ENCODE measurements at regions not wholly inside any gene's neighbourhood (a gene's known extent, or its start where the extent isn't known, plus 50 kb on each side); places are given as distances from the start of the nearest gene placed in this dataset.

DNA sequence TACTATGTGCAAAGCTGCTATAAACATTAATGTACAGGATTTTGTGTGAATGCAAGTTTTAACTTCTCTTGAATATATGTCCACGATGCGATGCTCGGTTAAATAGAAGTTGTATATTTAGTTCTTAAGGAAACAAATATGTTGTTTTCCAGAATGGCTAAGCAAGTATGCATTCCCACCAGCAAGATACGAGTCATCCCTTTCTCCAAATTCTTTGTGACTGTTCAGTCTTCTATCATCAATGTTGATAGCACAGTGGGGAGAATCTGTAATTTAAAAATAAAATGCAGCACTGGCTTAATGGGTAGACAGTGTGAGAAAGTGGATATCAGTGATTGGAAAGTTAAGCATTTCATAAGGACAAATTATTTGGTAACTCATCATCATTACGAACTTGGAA is 1340.8 kb downstream of the PCDH9 start:
- Histone ChIP-seq H2BK5ac (ENCODE audit: insufficient read length, low read length) (no peak overlapping the region), H3K79me2 (ENCODE audit: insufficient read depth, low read length) (no peaks in the 10 kb centered on the region), H2BK20ac (ENCODE audit: low read depth, low read length, poor library complexity, severe bottlenecking) (no peak overlapping the region), H3K23me2 (ENCODE audit: insufficient read length, low read depth, low read length, poor library complexity, severe bottlenecking) (no peaks in the 10 kb centered on the region), H3K4me1 (ENCODE audit: insufficient read depth, low read length) (no peaks in the 10 kb centered on the region), H2BK12ac (ENCODE audit: insufficient read length, low read depth, low read length) (no peak overlapping the region), H3T11ph (ENCODE audit: low read length) (no peak overlapping the region), H3K9me3 (ENCODE audit: control insufficient read depth, low read depth, low read length) (no peaks in the 10 kb centered on the region), H3K9ac (ENCODE audit: extremely low read depth, insufficient read length, low read length) (no peak overlapping the region), H2AFZ (ENCODE audit: low read length) (no peak overlapping the region), H3K4me2 (ENCODE audit: insufficient read depth, insufficient read length, low read length) (no peak overlapping the region), H3K27me3 (ENCODE audit: insufficient read depth, low read length) (no peaks in the 10 kb centered on the region), H3K56ac (ENCODE audit: insufficient read length, low read depth, low read length) (no peak overlapping the region), H3K14ac (ENCODE audit: insufficient read depth, low read length) (no peak overlapping the region), H2BK15ac (ENCODE audit: low read depth, low read length) (no peak overlapping the region), H3K23ac (ENCODE audit: insufficient read length, low read depth, low read length) (no peak overlapping the region), H3K4ac (ENCODE audit: low read depth, low read length) (no peak overlapping the region), H3K18ac (ENCODE audit: insufficient read length, low read depth, low read length) (no peak overlapping the region), H4K8ac (replicated peaks; ENCODE audit: insufficient read length, low read depth, low read length) (no peak overlapping the region), H4K5ac (ENCODE audit: insufficient read length, low read depth, low read length) (no peak overlapping the region), H3K79me1 (ENCODE audit: insufficient read depth, low read depth, low read length, poor library complexity, severe bottlenecking) (no peaks in the 10 kb centered on the region), H4K20me1 (ENCODE audit: control insufficient read depth, insufficient read depth, insufficient read length) (no peaks in the 10 kb centered on the region), H2AK5ac (ENCODE audit: insufficient read length, low read length) (no peak overlapping the region), H2BK120ac (ENCODE audit: low read depth, low read length, poor library complexity, severe bottlenecking) (no peak overlapping the region), H3K27ac (ENCODE audit: insufficient read length, low read depth, low read length) (no peak overlapping the region), H4K91ac (ENCODE audit: insufficient read length, low read depth, low read length) (no peak overlapping the region)
- Mint-ChIP-seq H3K4me1 (peaks cover 0 to 10% of the 10 kb centered on the region in 2 experiments; a peak in 2 of 4 replicates), H3K27me3 (ENCODE audit: low read depth) (no peaks in the 10 kb centered on the region), H3K36me3 (ENCODE audit: insufficient read depth in 1 of 3, low read depth in 3 of 3) (no peaks in the 10 kb centered on the region), H3K4me3 (no peak overlapping the region), H3K9me3 (no peaks in the 10 kb centered on the region), H3K27ac (no peak overlapping the region)
- DNase-seq: no peak
- no CpG with 5 or more reads among the region's 5 CpGs for WGBS (ENCODE audit: extremely low coverage, insufficient read length, low lambda C conversion rate)
- TF ChIP-seq, protein P1, sequence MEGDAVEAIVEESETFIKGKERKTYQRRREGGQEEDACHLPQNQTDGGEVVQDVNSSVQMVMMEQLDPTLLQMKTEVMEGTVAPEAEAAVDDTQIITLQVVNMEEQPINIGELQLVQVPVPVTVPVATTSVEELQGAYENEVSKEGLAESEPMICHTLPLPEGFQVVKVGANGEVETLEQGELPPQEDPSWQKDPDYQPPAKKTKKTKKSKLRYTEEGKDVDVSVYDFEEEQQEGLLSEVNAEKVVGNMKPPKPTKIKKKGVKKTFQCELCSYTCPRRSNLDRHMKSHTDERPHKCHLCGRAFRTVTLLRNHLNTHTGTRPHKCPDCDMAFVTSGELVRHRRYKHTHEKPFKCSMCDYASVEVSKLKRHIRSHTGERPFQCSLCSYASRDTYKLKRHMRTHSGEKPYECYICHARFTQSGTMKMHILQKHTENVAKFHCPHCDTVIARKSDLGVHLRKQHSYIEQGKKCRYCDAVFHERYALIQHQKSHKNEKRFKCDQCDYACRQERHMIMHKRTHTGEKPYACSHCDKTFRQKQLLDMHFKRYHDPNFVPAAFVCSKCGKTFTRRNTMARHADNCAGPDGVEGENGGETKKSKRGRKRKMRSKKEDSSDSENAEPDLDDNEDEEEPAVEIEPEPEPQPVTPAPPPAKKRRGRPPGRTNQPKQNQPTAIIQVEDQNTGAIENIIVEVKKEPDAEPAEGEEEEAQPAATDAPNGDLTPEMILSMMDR (conservative IDR thresholded peaks at IDR 0.05): no peak
